GM12878 (cell line): ENCODE measurements at regions not wholly inside any gene's neighbourhood (a gene's known extent, or its start where the extent isn't known, plus 50 kb on each side); places are given as distances from the start of the nearest gene placed in this dataset.

ENCODE experiments used
- ATAC-seq: fragments of 200-7000 bp; cut with Tn5 transposase; 3 replicates; pipeline ENCODE4 v1.9.1; 2020; ENCODE audit warnings: mild to moderate bottlenecking, moderate library complexity
- BruUV-seq: library from RNA; stranded (reverse); fragments of 400-500 nt; replicated peaks from 2 replicates; lab custom pipeline; 2021; lab: Mats Ljungman, UMichigan
- CTCF ChIA-PET: fragments of 300-600 bp; sonication (Branson Sonifier 250); formaldehyde crosslinking; extraction: SDS; loops from one replicate; lab custom pipeline; 2021; ENCODE audit warnings: inconsistent platforms; lab: Yijun Ruan, JAX
- POLR2A ChIA-PET: fragments of 350-600 bp; formaldehyde crosslinking; extraction: SDS; loops from one replicate; lab custom pipeline; 2021; ENCODE audit warnings: inconsistent platforms; lab: Charles Lee
- RAD21 ChIA-PET: fragments of 300-600 bp; sonication (Branson Sonifier 250); formaldehyde crosslinking; loops from one replicate; lab custom pipeline; 2023; ENCODE audit warnings: antibody characterized with exemption; ENCODE audit not compliant: unreplicated experiment; lab: Charles Lee
- SMC1A ChIA-PET: fragments of 300-600 bp; sonication (Branson Sonifier 250); formaldehyde crosslinking; loops from one replicate; lab custom pipeline; 2023; ENCODE audit not compliant: unreplicated experiment, uncharacterized antibody; lab: Charles Lee
- DNase-seq: peaks from one replicate; pipeline ENCODE4 v3.0.0-alpha.2; 2011; ENCODE audit warnings: low read depth, low spot score
- FAIRE-seq: peaks from 3 replicates; lab custom pipeline; 2011; peaks lifted over from hg19 to GRCh38; lab: Jason Lieb, UNC
- H2AFZ ChIP-seq: 2 replicates; pipeline ENCODE4 v1.6.0; 2011; ENCODE audit warnings: low read depth, low read length, control low read depth; ENCODE audit not compliant: control insufficient read depth
- H3K27ac ChIP-seq: 2 replicates; pipeline ENCODE4 v1.5.1; 2011; ENCODE audit warnings: control low read depth; ENCODE audit not compliant: control insufficient read depth, insufficient read depth
- H3K27me3 ChIP-seq, 2 experiments: replicated peaks in 1 of 2; 2 replicates each; pipeline versions ENCODE4 v1.6.0 to v1.6.1; 2011; ENCODE audit warnings: low read length in 1 of 2; ENCODE audit not compliant: control insufficient read depth in 2 of 2, insufficient read depth in 2 of 2
- H3K36me3 ChIP-seq, 2 experiments: 2 replicates each; pipeline ENCODE4 v1.5.1; 2011; ENCODE audit warnings: low read length in 1 of 2; ENCODE audit not compliant: control insufficient read depth in 2 of 2, insufficient read depth in 2 of 2
- H3K4me1 ChIP-seq: 2 replicates; pipeline ENCODE4 v1.6.1; 2011; ENCODE audit warnings: mild to moderate bottlenecking, low read length, moderate library complexity, mixed read lengths; ENCODE audit not compliant: control insufficient read depth, insufficient read depth
- H3K4me2 ChIP-seq: 2 replicates; pipeline ENCODE4 v1.6.0; 2011; ENCODE audit warnings: control low read depth; ENCODE audit not compliant: control insufficient read depth, insufficient read depth
- H3K4me3 ChIP-seq: fragments of 200-600 bp; sonication (generic); 2 replicates; pipeline ENCODE4 v1.5.1; 2016
- H3K79me2 ChIP-seq: 2 replicates; pipeline ENCODE4 v1.6.0; 2011; ENCODE audit warnings: low read length; ENCODE audit not compliant: control insufficient read depth, insufficient read depth
- H3K9ac ChIP-seq: 2 replicates; pipeline ENCODE4 v1.8.0; 2011; ENCODE audit warnings: low read length, control low read depth, mixed read lengths; ENCODE audit not compliant: control insufficient read depth, insufficient read depth
- H3K9me3 ChIP-seq: replicated peaks from 3 replicates; pipeline ENCODE4 v1.5.1; 2011; ENCODE audit warnings: mild to moderate bottlenecking, low read length; ENCODE audit not compliant: control insufficient read depth, insufficient read depth
- H4K20me1 ChIP-seq: 2 replicates; pipeline ENCODE4 v1.6.0; 2011; ENCODE audit not compliant: control insufficient read depth, insufficient read depth
- BHLHE40 ChIP-seq, 2 experiments: fragments of 450-650 bp in 1 of 2; IDR thresholded peaks; 2 replicates each; pipeline ENCODE4 v1.6.1; 2011 to 2017; ENCODE audit warnings: low read depth in 2 of 2, borderline replicate concordance in 1 of 2, improper control_type of control experiment in 1 of 2, low read length in 1 of 2, mild to moderate bottlenecking in 1 of 2
- CBFB ChIP-seq: IDR thresholded peaks from 2 replicates; pipeline ENCODE4 v1.6.1; 2016; ENCODE audit warnings: antibody characterized with exemption, low read depth
- KDM1A ChIP-seq: fragments of 200-600 bp; sonication (generic); IDR thresholded peaks from 2 replicates; pipeline ENCODE4 v1.6.1; 2016; ENCODE audit warnings: borderline replicate concordance
- MEF2B ChIP-seq: fragments of 450-650 bp; IDR thresholded peaks from 2 replicates; pipeline ENCODE4 v1.6.1; 2018; ENCODE audit warnings: mild to moderate bottlenecking, moderate library complexity; ENCODE audit not compliant: partially characterized antibody, poor library complexity, severe bottlenecking
- PAX8 ChIP-seq: fragments of 450-650 bp; IDR thresholded peaks from 2 replicates; pipeline ENCODE4 v1.6.1; 2017; ENCODE audit warnings: mild to moderate bottlenecking, moderate library complexity
- SIX5 ChIP-seq: IDR thresholded peaks from 2 replicates; pipeline ENCODE4 v1.6.1; 2011; ENCODE audit warnings: mild to moderate bottlenecking, low read depth, low read length, moderate library complexity; ENCODE audit not compliant: severe bottlenecking
- SP1 ChIP-seq: IDR thresholded peaks from one replicate; pipeline ENCODE4 v1.6.1; 2011; ENCODE audit warnings: low read depth, low read length
- SREBF1 ChIP-seq: IDR thresholded peaks from 2 replicates; pipeline ENCODE4 v1.6.1; 2012; ENCODE audit warnings: mild to moderate bottlenecking, low read length
- STAT1 ChIP-seq: fragments of 450-650 bp; conservative IDR thresholded peaks from 2 replicates; pipeline ENCODE4 v1.6.1; 2014; ENCODE audit warnings: antibody characterized with exemption, mild to moderate bottlenecking
- TBL1XR1 ChIP-seq: IDR thresholded peaks from 2 replicates; pipeline ENCODE4 v1.6.1; 2012; ENCODE audit warnings: low read depth, low read length, improper control_type of control experiment
- TCF12 ChIP-seq: IDR thresholded peaks from 2 replicates; pipeline ENCODE4 v1.6.1; 2011; ENCODE audit warnings: low read depth, mild to moderate bottlenecking, low read length
- USF2 ChIP-seq: IDR thresholded peaks from 2 replicates; pipeline ENCODE4 v1.6.1; 2011; ENCODE audit warnings: low read depth, low read length, improper control_type of control experiment, borderline replicate concordance
- ZBED1 ChIP-seq: IDR thresholded peaks from 2 replicates; pipeline ENCODE4 v1.6.1; 2016; ENCODE audit warnings: borderline replicate concordance
- ZSCAN29 ChIP-seq: fragments of 450-650 bp; IDR thresholded peaks from 2 replicates; pipeline ENCODE4 v1.6.1; 2017; ENCODE audit warnings: mild to moderate bottlenecking, moderate library complexity
- WGBS: methylation state at CpG from one replicate; pipeline ENCODE4 v1.1.6; 2016; ENCODE audit warnings: low lambda C conversion rate; ENCODE audit not compliant: insufficient replicate concordance, insufficient coverage; ENCODE audit errors: missing lambda C conversion rate; 5-methylcytosine and 5-hydroxymethylcytosine counted together
- in situ Hi-C: fragments of 300-500 bp; cut with MboI; formaldehyde crosslinking; loops from 9 replicates; pipeline ENCODE4 v1.14.3; 2018; ENCODE audit warnings: mixed read lengths
- intact Hi-C: fragments of 100-400 bp; cut with micrococcal nuclease; formaldehyde crosslinking; loops from one replicate; pipeline ENCODE4 v1.14.2; 2022; ENCODE audit not compliant: unreplicated experiment

GRCh38 chr13:34401696-34402095, 540.4 kb upstream of the NBEA start:
- no TSS peak for BruUV-seq
- H3K9me3 ChIP-seq, result no peaks in the 10 kb centered on the region
- FAIRE-seq (no peak), DNase-seq (no peak), ATAC-seq (no peak)
- no peaks in the 10 kb centered on the region for H4K20me1 ChIP-seq
- no peaks in the 10 kb centered on the region for H3K36me3 ChIP-seq
- ChIA-PET RAD21 (no interaction called here), CTCF (interaction anchor here (0.6 kb wide), 1 partner anchor 43 kb away, joined by 3 read pairs; no protein-coding TSS in a partner anchor), SMC1A (no interaction called here), POLR2A (no interaction called here)
- no peak overlapping the region for H3K27ac ChIP-seq
- H3K79me2 ChIP-seq, result no peaks in the 10 kb centered on the region
- H3K27me3 ChIP-seq, result no peaks in the 10 kb centered on the region
- H3K4me3 ChIP-seq, result no peak overlapping the region
- TF ChIP-seq ZBED1, result no peak
- no peak for TF ChIP-seq MEF2B
- no peak for TF ChIP-seq TCF12
- TF ChIP-seq TBL1XR1, result no peak
- TF ChIP-seq STAT1, result no peak
- TF ChIP-seq USF2, result no peak
- TF ChIP-seq CBFB, result no peak
- no peak for TF ChIP-seq BHLHE40 (IDR thresholded peaks at IDR 0.05; ENCODE audit: borderline replicate concordance in 1 of 2, low read depth in 2 of 2, low read length in 1 of 2)
- no peak for TF ChIP-seq SREBF1
- TF ChIP-seq SIX5, result no peak
- no peak for TF ChIP-seq PAX8
- no peak for TF ChIP-seq SP1
- TF ChIP-seq KDM1A, result no peak
- TF ChIP-seq ZSCAN29, result no peak
- WGBS, result 4% methylated on average over 1 of the region's 1 CpG
- intact Hi-C loops (no loop called here), in situ Hi-C loops (no loop called here)
- H3K4me1 ChIP-seq, result no peaks in the 10 kb centered on the region
- no peak overlapping the region for H2AFZ ChIP-seq
- no peak overlapping the region for H3K4me2 ChIP-seq
- H3K9ac ChIP-seq, result no peak overlapping the region
